ENCODE measurements at regions not wholly inside any gene's neighbourhood (a gene's known extent, or its start where the extent isn't known, plus 50 kb on each side); places are given as distances from the start of the nearest gene placed in this dataset.
"Not testable (repeated sequence)": the region's sequence is repeated elsewhere in the genome, so short reads cannot be mapped to it uniquely, and the experiment has no call there.

GRCh38 chr9:42434844-42435714, 251.6 kb downstream of the SPATA31A6 start:
- not testable (repeated sequence) for DNase-seq (ENCODE audit: low read depth in 2 of 2)

DNA sequence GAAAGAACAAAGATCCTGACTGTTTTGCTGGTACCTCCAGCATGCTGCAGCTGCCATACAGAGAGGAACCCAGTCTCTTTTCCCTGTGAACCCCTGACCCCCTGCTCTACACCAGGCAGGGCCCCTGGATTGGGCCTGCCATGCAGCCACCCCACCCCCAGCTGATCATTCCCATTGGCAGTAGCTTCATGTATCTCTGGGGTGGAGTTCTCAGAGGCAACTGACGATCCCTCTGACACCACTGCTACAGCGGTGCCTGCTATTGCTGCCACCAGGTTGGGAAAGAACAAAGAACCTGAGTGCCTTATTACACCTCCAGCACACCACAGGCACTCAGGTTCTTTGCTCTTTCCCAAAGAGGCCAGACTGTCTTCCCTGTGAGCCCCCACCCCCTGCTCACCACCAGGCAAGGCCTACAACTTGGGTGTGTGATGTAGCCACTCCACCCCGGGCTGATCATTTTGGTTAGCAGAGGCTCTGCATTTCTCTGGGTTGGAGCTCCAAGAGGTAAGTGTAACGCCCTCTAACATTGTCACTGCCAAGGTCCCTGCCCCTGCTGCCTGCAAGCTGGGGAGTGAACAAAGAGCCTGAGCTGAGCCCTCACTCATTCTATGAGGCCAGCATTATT, 252.4 kb downstream of the SPATA31A6 start:
- not testable (repeated sequence) for DNase-seq (ENCODE audit: low read depth in 2 of 2)

- not testable (repeated sequence) for DNase-seq (ENCODE audit: low read depth in 2 of 2)
Measured at GRCh38 chr9:42437057-42437759, 253.7 kb downstream of the SPATA31A6 start.

DNA sequence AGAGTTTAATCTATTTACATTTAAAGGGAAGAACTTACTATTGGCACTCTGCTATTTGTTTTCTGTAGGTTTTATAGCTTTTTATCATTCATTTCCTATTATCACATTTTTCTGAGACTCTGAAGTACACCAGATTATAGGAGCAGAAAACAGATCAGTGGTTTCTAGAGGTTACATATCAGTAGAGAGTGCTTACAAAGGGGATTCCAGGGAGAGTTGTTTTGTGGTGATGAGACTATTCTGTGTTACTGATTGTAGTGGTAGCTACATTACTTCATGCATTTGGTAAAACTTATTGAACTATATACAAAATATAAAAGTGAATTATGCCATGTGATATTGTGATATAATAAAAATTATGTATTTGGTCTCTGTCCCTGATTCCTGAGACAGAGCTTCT, 259.2 kb downstream of the SPATA31A6 start:
- not testable (repeated sequence) for DNase-seq (ENCODE audit: low read depth in 2 of 2)

DNA sequence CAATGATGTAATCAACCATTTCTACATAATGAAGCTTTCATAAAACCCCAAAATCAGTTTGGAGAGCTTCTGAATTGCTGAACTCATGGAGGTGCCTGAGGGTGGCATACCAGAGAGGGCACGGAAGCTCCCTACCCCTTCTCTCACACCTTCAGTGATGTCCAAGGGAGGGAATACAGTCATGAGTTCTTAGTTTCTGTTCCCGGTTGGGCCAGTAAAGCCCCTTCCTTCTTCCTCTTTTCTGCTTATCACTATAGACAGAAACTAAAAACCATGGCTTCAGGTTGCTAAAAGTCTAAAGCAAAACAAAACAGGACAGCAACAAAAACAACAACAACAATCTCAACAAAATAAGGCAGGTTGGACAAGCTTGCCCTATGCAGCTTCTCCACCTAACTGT, 260.0 kb downstream of the SPATA31A6 start:
- DNase-seq (ENCODE audit: low read depth in 2 of 2), result not testable (repeated sequence)

GRCh38 chr9:42461436-42461835, 278.0 kb downstream of the SPATA31A6 start:
- not testable (repeated sequence) for DNase-seq (ENCODE audit: low read depth in 2 of 2)

- not testable (repeated sequence) for DNase-seq (ENCODE audit: low read depth in 2 of 2)
Measured at GRCh38 chr9:42461863-42462262, 278.4 kb downstream of the SPATA31A6 start.

- DNase-seq (ENCODE audit: low read depth in 2 of 2), result not testable (repeated sequence)
Measured at GRCh38 chr9:42463981-42464380, 280.5 kb downstream of the SPATA31A6 start.

DNA sequence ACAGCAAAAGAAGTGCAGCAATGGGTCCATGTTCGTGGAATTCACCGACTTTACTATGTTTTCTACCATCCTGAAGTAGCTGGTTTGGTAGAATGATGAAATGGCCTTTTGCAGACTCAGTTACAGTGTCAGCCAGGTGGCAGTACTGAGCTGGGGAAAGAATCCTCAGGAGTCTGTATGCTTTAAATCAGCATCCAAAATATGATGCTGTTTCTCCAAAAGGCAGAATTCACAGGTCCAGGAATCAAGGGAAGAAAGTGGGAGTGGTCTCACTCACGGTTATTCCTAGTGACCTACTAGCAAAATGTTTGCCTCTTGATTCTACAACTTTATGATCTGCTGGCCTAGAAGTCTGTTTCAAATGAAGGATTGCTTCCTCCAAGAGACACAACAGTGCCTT, 287.1 kb downstream of the SPATA31A6 start:
- peak; percentile 2 to 26 for DNase-seq (ENCODE audit: low read depth in 2 of 2)

GRCh38 chr9:42490989-42491388, 307.5 kb downstream of the SPATA31A6 start:
- DNase-seq (ENCODE audit: low read depth in 2 of 2), result not testable (repeated sequence)

DNA sequence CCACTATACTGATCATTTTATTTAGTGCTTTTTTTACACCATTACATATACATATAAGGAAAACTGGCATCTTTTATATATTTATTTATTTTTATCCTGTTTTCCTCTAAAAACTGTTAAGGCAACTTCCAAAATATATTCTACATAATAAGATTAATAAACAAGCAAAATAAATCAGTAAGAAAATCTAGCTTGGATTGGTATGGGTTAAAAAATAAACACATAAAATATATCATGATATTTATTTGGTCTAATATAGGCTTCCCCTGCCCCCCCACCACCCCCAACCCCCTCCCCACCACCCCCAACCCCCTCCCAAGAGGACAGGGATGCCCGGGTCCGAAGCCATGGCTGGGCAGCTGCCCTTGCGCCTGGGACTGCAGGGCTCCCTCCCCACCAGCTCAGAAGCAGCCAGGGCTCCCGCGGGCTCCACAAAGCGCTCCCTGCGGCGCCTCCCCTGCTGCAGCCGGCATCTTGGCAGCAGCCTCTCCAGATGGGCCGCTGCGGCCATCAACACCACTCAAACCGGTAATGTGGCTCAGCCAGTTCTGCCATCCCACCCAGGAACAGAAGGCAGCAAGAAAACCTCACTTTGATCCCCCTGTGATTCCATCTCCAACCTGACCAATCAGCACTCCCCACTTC, 319.3 kb downstream of the SPATA31A6 start:
- not testable (repeated sequence) for DNase-seq (ENCODE audit: low read depth in 2 of 2)

DNA sequence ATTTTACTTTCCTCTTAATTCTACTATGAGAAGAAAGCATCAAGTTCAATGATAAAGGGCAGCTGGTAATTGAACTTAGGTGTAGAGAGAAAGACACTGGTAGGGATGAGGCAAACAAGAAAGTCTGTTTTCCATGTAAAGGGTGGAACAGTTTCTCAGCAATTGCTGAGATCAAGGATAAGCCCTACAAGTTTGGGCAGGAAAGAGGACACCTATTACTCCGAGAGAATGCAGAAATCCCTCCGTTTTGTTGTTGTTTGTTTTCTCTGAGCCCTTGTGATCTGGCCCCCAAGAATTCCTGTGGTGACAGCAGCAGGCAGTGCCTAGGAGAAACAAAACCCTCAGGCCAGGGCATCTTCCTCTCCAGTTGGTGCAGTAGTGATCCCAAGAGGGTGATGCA, 324.7 kb downstream of the SPATA31A6 start:
- DNase-seq (ENCODE audit: low read depth in 2 of 2), result not testable (repeated sequence)

GRCh38 chr9:42513535-42513934, 330.1 kb downstream of the SPATA31A6 start:
- not testable (repeated sequence) for DNase-seq (ENCODE audit: low read depth in 2 of 2)

- not testable (repeated sequence) for DNase-seq (ENCODE audit: low read depth in 2 of 2)
Measured at GRCh38 chr9:42534325-42534983, 351.0 kb downstream of the SPATA31A6 start.

DNA sequence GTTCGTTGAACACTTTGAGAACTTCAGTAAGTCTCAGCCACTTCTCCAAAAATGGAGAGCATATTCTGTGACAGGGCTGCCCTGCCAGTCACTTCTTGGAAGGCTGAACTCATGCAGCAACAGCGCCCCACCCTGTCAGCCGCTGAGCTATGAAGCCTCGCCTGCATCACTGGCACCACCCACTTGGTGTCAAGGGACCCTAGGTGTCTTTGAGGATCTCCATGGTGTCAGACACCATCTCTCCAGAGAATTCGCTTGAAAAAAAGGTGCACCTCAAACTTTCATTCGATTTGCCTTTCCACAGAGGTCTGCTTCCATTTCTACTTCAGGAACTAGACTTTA, 351.5 kb downstream of the SPATA31A6 start:
- DNase-seq (ENCODE audit: low read depth in 2 of 2), result peak; percentile 19 to 32

DNA sequence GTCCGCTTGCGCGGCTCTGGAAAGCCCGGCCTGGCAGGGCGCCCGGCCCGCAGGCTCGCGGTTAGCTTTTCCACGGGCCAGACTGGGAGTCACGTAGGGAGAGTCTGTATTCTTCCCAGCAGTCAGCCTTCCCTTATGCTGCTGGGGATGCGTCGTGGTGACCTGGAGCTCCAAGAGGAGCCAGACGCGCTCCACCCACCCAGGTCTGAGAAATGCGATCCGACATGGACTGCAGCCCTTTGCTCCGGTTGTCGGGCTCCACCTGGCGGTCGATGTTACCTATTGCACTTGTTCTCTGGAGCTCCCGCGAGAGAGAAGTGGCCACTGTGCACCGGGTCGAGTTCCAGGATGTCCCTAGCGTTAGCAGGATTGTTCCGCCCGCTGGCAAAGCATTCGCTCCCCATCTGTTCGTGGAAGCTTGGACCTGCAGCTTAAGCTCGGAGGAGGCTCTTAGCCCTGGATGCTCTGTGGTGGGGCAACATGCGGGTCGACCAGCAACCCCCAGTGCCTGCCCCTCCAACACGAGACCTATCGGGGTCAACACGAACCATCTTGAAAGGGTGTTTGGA, 367.4 kb downstream of the SPATA31A6 start:
- DNase-seq (ENCODE audit: low read depth in 2 of 2), result not testable (repeated sequence)

GRCh38 chr9:42568530-42568929, 385.1 kb downstream of the SPATA31A6 start:
- DNase-seq (ENCODE audit: low read depth in 2 of 2), result not testable (repeated sequence)

GRCh38 chr9:42568942-42569556, 385.6 kb downstream of the SPATA31A6 start:
- not testable (repeated sequence) for DNase-seq (ENCODE audit: low read depth in 2 of 2)

GRCh38 chr9:42577851-42578250, 394.4 kb downstream of the SPATA31A6 start:
- not testable (repeated sequence) for DNase-seq (ENCODE audit: low read depth in 2 of 2)

Data from lung microvascular endothelial cell (primary cell).